ENCODE measurements at regions not wholly inside any gene's neighbourhood (a gene's known extent, or its start where the extent isn't known, plus 50 kb on each side); places are given as distances from the start of the nearest gene placed in this dataset.
"Not testable (repeated sequence)": the region's sequence is repeated elsewhere in the genome, so short reads cannot be mapped to it uniquely, and the experiment has no call there.

DNA sequence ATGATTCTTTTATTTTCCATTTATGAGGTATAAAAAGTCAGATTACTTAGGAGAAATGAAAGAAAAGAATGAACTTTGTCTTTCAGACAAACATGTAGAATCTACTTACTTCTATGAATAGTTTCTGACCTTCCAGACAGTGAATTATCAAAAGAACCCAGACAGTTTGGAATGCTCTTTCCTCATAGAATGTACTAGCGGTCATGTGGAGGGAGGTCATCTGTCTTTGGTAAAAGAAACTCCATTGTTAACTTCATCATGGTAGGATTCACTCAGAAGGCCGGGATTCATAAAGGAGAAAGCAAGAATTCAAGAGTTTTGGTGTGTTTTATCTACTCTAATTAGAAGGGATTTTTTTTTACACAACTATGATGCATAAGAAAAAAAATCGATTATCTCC, 144.8 kb upstream of the ZNF804B start:
- no peak for DNase-seq (ENCODE audit: low read depth)

DNA sequence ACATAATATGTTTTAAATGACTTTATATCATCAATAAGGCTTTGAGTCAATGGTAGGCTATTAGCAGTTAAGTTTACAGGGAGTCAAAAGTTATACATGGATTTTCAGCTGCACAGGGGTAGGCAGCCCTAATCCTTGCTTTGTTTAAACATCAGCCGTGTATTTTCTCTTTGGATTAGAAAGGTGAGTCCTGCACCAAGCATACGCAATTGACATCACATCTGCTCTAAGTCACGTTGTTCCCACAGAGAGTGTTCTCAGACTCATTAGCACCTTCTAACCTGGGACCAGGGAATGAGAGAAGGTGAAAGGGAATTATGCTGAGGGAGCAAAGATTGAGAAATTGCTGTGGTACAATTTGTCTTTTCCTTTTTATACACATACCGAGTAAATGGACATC, 148.6 kb upstream of the ZNF804B start:
- no peak for DNase-seq (ENCODE audit: low read depth)

- DNase-seq (ENCODE audit: low read depth): no peak
These were observed 158.8 kb upstream of the ZNF804B start for GRCh38 chr7:88600695-88601094.

GRCh38 chr7:88599528-88599927, 160.0 kb upstream of the ZNF804B start:
- DNase-seq (ENCODE audit: low read depth): no peak

DNA sequence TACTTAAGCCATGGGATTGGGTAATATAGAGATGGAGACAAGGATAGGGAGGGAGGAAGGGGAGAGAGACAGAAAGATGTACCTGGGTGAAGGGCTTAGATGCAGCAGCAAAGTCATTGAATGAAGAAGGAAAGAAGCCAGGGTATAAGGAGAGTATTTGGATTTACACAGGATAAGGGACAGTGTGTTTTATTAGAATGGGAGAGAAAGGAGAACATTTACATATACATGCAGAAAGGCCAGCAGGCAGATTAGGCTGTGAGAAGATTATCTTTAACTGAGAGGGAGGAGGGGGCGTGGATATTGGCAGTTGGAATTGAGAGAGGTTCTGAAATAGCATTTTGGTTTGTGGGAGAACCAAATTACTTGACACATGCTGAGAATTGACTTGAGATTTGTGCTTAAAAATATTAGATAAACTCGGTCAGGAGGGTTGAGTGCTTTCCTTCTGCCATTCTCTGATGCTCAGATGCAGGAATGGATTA, 161.5 kb upstream of the ZNF804B start:
- no peak for DNase-seq (ENCODE audit: low read depth)

GRCh38 chr7:88590963-88591362, 168.5 kb upstream of the ZNF804B start:
- DNase-seq (ENCODE audit: low read depth): no peak

GRCh38 chr7:88589927-88590326, 169.6 kb upstream of the ZNF804B start:
- no peak for DNase-seq (ENCODE audit: low read depth)

DNA sequence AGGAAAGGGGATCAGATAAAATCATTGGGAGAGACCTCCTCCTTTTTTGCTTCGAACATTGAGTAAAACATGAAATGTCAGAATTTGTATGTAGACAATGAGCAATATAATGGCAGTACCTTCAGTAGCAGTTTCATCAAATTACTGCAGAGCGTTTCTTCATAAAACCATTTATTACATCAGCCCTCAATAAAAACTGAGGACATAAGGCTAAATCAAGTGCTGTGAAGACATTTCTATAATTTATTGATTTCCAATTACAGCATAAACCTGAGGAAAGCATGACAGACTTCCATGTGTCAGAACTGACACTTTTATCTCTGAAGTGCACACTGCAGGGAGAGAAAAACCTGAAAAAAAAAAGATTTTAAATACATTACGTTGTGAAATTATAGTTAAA, 172.6 kb upstream of the ZNF804B start:
- DNase-seq (ENCODE audit: low read depth): no peak

DNA sequence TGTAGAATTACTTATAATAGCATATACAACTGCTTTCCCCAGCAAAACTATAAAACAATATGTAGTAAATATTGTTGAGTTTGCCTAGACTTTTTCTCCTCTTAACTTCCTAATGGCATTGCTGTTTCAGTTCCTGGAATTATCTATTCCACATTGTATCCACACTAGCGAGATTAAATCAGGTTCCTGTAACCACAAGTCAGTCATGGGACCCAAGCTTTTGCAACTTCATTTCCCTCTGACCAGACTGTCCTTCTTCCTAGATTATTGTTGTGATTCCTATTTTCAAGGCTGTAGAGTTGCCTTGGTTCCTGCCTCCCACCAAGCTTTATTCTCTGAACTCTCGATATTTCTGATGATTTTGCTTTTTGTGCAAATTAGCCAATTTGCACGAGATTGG, 173.3 kb upstream of the ZNF804B start:
- no peak for DNase-seq (ENCODE audit: low read depth)

DNA sequence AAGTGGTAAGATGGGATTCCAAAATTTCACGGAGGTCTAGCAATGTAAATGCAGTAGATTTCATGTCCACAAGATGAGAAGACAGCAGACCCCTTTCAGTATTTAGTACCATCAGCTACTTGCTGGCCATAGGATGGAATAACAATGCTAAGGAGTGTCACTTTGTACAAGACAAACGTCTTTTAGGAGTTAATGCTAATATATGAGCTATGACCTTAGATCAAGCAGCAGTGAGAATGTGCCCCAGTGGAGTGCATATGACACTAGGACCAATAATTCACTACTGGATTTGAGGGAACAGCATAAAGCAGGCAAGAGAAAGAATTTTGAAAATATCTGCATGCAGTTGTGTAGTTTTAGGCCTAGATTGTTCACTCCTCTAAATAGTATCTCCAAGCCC, 182.8 kb upstream of the ZNF804B start:
- DNase-seq (ENCODE audit: low read depth): no peak

GRCh38 chr7:88566162-88566729, 193.3 kb upstream of the ZNF804B start:
- DNase-seq (ENCODE audit: low read depth): no peak

- no peak for DNase-seq (ENCODE audit: low read depth)
These were observed 194.1 kb upstream of the ZNF804B start for GRCh38 chr7:88565401-88565800.

DNA sequence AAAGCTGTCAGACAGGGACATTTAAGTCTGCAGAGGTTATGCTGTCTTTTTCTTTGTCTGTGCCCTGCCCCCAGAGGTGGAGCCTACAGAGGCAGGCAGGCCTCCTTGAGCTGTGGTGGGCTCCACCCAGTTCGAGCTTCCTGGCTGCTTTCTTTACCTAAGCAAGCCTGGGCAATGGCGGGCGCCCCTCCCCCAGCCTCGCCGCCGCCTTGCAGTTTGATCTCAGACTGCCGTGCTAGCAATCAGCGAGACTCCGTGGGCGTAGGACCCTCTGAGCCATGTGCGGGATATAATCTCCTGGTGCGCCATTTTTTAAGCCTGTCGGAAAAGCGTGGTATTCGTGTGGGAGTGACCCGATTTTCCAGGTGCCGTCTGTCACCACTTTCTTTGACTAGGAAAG, 203.1 kb upstream of the ZNF804B start:
- DNase-seq (ENCODE audit: low read depth): not testable (repeated sequence)

DNA sequence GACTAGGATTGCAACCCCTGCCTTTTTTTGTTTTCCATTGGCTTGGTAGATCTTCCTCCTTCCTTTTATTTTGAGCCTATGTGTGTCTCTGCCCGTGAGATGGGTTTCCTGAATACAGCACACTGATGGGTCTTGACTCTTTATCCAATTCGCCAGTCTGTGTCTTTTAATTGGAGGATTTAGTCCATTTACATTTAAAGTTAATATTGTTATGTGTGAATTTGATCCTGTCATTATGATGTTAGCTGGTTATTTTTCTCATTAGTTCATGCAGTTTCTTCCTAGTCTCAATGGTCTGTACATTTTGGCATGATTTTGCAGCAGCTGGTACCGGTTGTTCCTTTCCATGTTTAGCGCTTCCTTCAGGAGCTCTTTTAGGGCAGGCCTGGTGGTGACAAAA, 204.7 kb upstream of the ZNF804B start:
- not testable (repeated sequence) for DNase-seq (ENCODE audit: low read depth)

DNA sequence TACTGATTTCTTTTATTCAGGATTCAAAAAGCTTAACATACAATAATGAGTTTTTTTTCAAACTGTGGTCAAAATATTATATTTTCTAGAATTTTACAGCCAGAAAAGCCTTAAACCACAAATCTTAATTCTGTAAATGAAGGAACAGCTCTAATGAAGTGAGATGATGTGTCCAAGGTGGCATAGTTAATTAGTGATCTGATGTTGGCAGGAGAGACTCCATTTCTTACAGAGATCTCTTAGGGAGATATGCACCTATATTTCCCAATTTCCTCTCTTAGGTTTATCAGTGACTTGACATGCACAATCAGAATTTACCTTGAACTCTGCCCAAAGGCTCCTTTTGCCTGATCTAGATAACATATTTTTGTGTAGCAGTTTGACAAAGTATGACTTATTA, 211.1 kb upstream of the ZNF804B start:
- no peak for DNase-seq (ENCODE audit: low read depth)

- DNase-seq (ENCODE audit: low read depth): peak; percentile 12
These were observed 212.7 kb upstream of the ZNF804B start for GRCh38 chr7:88546808-88547207.

GRCh38 chr7:88545663-88546062, 213.8 kb upstream of the ZNF804B start:
- no peak for DNase-seq (ENCODE audit: low read depth)

DNA sequence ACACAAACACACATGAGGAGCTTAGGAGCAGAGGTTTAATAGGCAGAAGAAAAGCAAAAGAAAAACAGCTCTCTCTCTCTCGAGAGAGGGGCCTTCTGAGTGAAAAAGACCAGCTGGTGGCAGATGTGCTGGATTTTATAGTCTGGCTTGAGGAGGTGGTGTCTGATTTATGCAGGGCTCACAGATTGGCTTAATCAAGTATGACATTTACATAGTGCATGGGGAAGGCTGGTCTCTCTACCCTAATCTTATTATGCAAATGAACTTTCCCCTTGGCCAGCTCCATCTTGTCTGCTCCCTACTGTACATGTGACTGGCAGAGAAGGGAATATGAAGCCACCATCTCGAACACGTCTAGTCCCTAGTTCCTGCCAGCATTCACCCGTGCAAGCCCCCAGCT, 219.5 kb upstream of the ZNF804B start:
- no peak for DNase-seq (ENCODE audit: low read depth)

- no peak for DNase-seq (ENCODE audit: low read depth)
These were observed 220.0 kb upstream of the ZNF804B start for GRCh38 chr7:88539518-88539917.

DNA sequence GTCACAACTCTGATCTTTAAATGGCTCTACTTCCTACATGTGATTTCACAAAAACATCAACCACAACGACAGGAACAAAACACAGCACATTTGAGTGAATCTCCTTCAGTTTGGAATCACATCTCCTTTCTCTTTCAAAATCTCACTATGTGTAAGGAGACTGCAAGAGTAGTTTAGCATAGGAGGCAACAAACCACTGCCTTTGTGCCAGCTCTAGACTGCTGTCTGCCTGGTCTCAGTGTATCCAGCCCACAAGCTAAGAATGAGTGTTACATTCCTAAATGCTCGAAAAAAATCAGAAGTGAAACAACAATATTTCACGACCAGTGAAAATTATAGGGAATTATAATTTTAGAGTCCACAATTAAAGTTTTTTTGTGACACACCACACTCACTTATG, 217.0 kb upstream of the STEAP4 start:
- no peak for DNase-seq (ENCODE audit: low read depth)

DNA sequence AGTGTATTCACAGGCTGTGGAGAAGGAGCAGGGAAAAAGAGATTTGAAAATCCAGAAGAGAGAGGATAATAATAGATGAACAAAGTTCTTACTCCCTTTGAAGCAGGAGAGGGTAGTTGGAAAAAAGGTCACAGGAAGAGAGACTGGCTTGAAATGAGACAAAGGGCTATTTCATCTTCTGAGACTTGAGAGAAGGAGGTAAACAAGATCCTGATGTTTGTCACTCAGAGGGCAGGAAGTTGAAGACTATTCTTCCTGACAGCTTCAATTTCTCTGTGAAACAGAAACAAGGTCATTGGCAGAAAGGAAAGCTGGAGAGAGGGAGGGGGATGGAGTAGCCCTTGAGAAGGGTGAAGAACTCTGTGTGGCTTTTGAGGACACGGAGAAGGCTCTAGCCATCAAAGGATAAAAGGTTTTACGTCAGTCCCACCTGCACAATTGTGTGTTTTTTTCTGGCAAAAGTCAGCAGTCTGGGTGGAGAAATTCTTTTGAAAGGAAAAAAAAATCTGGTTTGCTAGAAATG, 216.1 kb upstream of the STEAP4 start:
- no peak for DNase-seq (ENCODE audit: low read depth)

DNA sequence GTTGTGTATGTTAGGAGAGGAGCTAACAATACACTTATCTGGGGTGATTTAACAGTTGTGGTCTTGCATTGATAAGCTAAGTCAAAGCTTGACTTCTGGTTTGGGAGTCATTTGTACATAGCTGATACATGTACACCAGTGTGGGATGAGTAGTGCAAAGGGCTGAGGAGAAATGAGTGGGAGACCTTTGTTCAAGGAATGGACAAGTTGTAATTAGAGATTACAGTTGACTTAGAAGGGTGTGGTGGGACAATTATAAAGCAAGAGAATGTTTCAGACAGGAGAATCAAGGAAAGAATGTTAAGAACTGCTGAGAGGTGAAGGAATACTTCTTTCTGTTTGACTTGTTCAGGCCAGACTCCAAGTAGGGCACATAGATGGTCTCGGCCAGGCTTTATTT, 209.7 kb upstream of the STEAP4 start:
- DNase-seq (ENCODE audit: low read depth): no peak

GRCh38 chr7:88515301-88515700, 208.6 kb upstream of the STEAP4 start:
- no peak for DNase-seq (ENCODE audit: low read depth)

- no peak for DNase-seq (ENCODE audit: low read depth)
These were observed 202.6 kb upstream of the STEAP4 start for GRCh38 chr7:88509341-88509740.
